Spleen (tissue), 7 donors: ENCODE measurements at regions not wholly inside any gene's neighbourhood (a gene's known extent, or its start where the extent isn't known, plus 50 kb on each side); places are given as distances from the start of the nearest gene placed in this dataset.

Source experiments
- POLR2A ChIP-seq, 3 donors: fragments of 450-650 bp; IDR thresholded peaks; one replicate each; pipeline ENCODE4 v1.5.1; 2017; ENCODE audit warnings: antibody characterized with exemption in 3 of 3, mild to moderate bottlenecking in 1 of 3
- TF ChIP-seq, protein P1 (sequence below), 11 experiments: fragments of 200-600 bp in 7 of 11; fragments of 450-650 bp in 4 of 11; sonication (generic) in 4 of 11; IDR thresholded peaks in 8 of 11; conservative IDR thresholded peaks in 3 of 11; 1 replicate in 7 of 11; 2 replicates in 4 of 11; pipeline versions ENCODE4 v1.4.0 to v1.8.0; 2016 to 2021; ENCODE audit warnings: antibody characterized with exemption in 11 of 11, inconsistent platforms in 4 of 11, mild to moderate bottlenecking in 1 of 11
- donor health status: DM: no; HTN: no; CAD: no; lungs with moderate emphysema.
- donor health status: DM: no; HTN: no; CAD: no.
- donor health status: DM: no; HTN: no; CAD: no.

DNA sequence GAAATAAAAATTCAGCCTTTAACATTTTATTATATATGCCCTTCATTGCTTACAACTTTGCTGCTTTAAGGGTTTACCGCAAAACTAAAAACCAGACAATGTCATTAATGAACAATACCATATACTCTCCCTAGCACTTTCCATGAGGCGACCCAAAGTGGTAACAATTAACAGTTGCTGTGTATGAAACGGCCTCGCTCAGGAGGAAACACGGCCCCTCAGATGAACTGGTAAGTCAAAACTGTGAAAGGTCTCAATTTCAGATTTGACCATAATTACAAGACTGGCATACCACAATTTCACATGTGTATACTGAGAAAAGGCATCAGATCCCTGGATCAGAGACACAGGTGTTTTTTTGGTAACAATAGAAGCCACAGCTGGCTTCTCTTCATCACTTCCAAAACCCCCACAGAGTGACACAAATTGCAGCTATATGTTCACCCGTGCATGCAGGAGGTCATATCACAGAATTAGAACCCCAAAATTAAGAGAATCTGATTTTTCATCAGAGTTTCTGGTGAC is 611.9 kb upstream of the ADAMTS5 start:
- TF ChIP-seq, protein P1, sequence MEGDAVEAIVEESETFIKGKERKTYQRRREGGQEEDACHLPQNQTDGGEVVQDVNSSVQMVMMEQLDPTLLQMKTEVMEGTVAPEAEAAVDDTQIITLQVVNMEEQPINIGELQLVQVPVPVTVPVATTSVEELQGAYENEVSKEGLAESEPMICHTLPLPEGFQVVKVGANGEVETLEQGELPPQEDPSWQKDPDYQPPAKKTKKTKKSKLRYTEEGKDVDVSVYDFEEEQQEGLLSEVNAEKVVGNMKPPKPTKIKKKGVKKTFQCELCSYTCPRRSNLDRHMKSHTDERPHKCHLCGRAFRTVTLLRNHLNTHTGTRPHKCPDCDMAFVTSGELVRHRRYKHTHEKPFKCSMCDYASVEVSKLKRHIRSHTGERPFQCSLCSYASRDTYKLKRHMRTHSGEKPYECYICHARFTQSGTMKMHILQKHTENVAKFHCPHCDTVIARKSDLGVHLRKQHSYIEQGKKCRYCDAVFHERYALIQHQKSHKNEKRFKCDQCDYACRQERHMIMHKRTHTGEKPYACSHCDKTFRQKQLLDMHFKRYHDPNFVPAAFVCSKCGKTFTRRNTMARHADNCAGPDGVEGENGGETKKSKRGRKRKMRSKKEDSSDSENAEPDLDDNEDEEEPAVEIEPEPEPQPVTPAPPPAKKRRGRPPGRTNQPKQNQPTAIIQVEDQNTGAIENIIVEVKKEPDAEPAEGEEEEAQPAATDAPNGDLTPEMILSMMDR (IDR thresholded peaks at IDR 0.05 in 8 of 11, conservative IDR thresholded peaks at IDR 0.05 in 3 of 11): no peak
- no peak for TF ChIP-seq POLR2A (IDR thresholded peaks at IDR 0.05)
